Caco-2 (cell line): ENCODE measurements at regions not wholly inside any gene's neighbourhood (a gene's known extent, or its start where the extent isn't known, plus 50 kb on each side); places are given as distances from the start of the nearest gene placed in this dataset.
"Not testable (repeated sequence)": the region's sequence is repeated elsewhere in the genome, so short reads cannot be mapped to it uniquely, and the experiment has no call there.

Experiments
- BruUV-seq: library from RNA; stranded (reverse); fragments of 400-500 nt; replicated peaks from 2 replicates; lab custom pipeline; 2021; lab: Mats Ljungman, UMichigan
- CTCF ChIA-PET: fragments of 300-600 bp; sonication (Branson Sonifier 250); formaldehyde crosslinking; loops from one replicate; lab custom pipeline; 2022; ENCODE audit warnings: antibody characterized with exemption; lab: Charles Lee
- POLR2A ChIA-PET: fragments of 300-600 bp; sonication (Branson Sonifier 250); formaldehyde crosslinking; loops from one replicate; lab custom pipeline; 2022; ENCODE audit warnings: antibody characterized with exemption; lab: Charles Lee
- DNase-seq, 2 experiments: peaks; one replicate each; pipeline versions ENCODE4 v3.0.0 to v3.0.0-alpha.2; 2020 to 2022
- H3K27me3 ChIP-seq: replicated peaks from 2 replicates; pipeline ENCODE4 v1.6.0; 2011; ENCODE audit warnings: low read length; ENCODE audit not compliant: control insufficient read depth, insufficient read depth
- H3K36me3 ChIP-seq: 2 replicates; pipeline ENCODE4 v1.5.1; 2011; ENCODE audit warnings: low read length; ENCODE audit not compliant: control insufficient read depth, insufficient read depth
- H3K4me1 ChIP-seq: fragments of 250-450 bp; sonication (Bioruptor Pico); 2 replicates; pipeline ENCODE4 v1.5.1; 2020; ENCODE audit warnings: mild to moderate bottlenecking
- H3K4me3 ChIP-seq: 2 replicates; pipeline ENCODE4 v1.5.1; 2011; ENCODE audit warnings: low read depth, mild to moderate bottlenecking, control low read depth, low read length
- H3K9me3 ChIP-seq: fragments of 250-450 bp; sonication (Bioruptor Pico); 2 replicates; pipeline ENCODE4 v1.5.1; 2020; ENCODE audit warnings: mild to moderate bottlenecking, moderate library complexity
- H3K27ac Mint-ChIP-seq: one replicate; pipeline ENCODE4 v1.8.0; 2022; ENCODE audit warnings: mixed read lengths; ENCODE audit not compliant: unreplicated experiment
- H3K27me3 Mint-ChIP-seq: one replicate; pipeline ENCODE4 v1.8.0; 2022; ENCODE audit warnings: mixed read lengths; ENCODE audit not compliant: insufficient read depth, unreplicated experiment
- H3K36me3 Mint-ChIP-seq: one replicate; pipeline ENCODE4 v1.8.0; 2022; ENCODE audit warnings: mild to moderate bottlenecking, mixed read lengths; ENCODE audit not compliant: insufficient read depth, unreplicated experiment
- H3K4me1 Mint-ChIP-seq: one replicate; pipeline ENCODE4 v1.8.0; 2022; ENCODE audit warnings: low read depth, mixed read lengths; ENCODE audit not compliant: unreplicated experiment
- H3K4me3 Mint-ChIP-seq: one replicate; pipeline ENCODE4 v1.8.0; 2022; ENCODE audit warnings: mild to moderate bottlenecking, moderate library complexity, mixed read lengths; ENCODE audit not compliant: unreplicated experiment
- H3K9me3 Mint-ChIP-seq: one replicate; pipeline ENCODE4 v1.8.0; 2022; ENCODE audit warnings: mixed read lengths; ENCODE audit not compliant: unreplicated experiment
- CTCF ChIP-seq, 2 experiments: fragments of 200-600 bp in 1 of 2; IDR thresholded peaks; 1 replicate in 1 of 2; 2 replicates in 1 of 2; pipeline versions ENCODE4 v1.5.1 to v1.8.0; 2011 to 2022; ENCODE audit warnings: antibody characterized with exemption in 1 of 2, control low read depth in 1 of 2, inconsistent platforms in 1 of 2, low read depth in 1 of 2, low read length in 1 of 2, mild to moderate bottlenecking in 1 of 2, moderate library complexity in 1 of 2; ENCODE audit not compliant: insufficient read depth in 1 of 2, severe bottlenecking in 1 of 2, unreplicated experiment in 1 of 2
- intact Hi-C: fragments of 100-400 bp; cut with micrococcal nuclease; formaldehyde crosslinking; loops from one replicate; pipeline ENCODE4 v1.10.0; 2022; ENCODE audit not compliant: unreplicated experiment

GRCh38 chr6:103507052-103507451 lies 1352.7 kb downstream of the HACE1 start:
- POLR2A ChIA-PET, result no interaction called here
- Histone ChIP-seq H3K9me3 (no peaks in the 10 kb centered on the region), H3K36me3 (no peaks in the 10 kb centered on the region), H3K4me3 (no peak overlapping the region), H3K4me1 (no peaks in the 10 kb centered on the region), H3K27me3 (no peaks in the 10 kb centered on the region)
- DNase-seq, result no peak
- Mint-ChIP-seq H3K4me1 (no peaks in the 10 kb centered on the region), H3K9me3 (no peaks in the 10 kb centered on the region), H3K4me3 (no peak overlapping the region), H3K27me3 (no peaks in the 10 kb centered on the region), H3K36me3 (no peaks in the 10 kb centered on the region), H3K27ac (no peak overlapping the region)
- intact Hi-C loops, result no loop called here
- BruUV-seq, result no TSS peak
- CTCF ChIA-PET, result no interaction called here
- no peak for TF ChIP-seq CTCF (IDR thresholded peaks at IDR 0.05; ENCODE audit: insufficient read depth in 1 of 2, low read depth in 1 of 2, low read length in 1 of 2, severe bottlenecking in 1 of 2, unreplicated experiment in 1 of 2)

GRCh38 chr6:103505155-103505518 lies 1354.6 kb downstream of the HACE1 start:
- H3K4me1 Mint-ChIP-seq, result no peaks in the 10 kb centered on the region
- H3K27ac Mint-ChIP-seq, result no peak overlapping the region
- POLR2A ChIA-PET, result no interaction called here
- H3K4me3 Mint-ChIP-seq, result no peak overlapping the region
- DNase-seq, result no peak
- intact Hi-C loops, result no loop called here
- H3K27me3 Mint-ChIP-seq, result no peaks in the 10 kb centered on the region
- Histone ChIP-seq H3K36me3 (no peaks in the 10 kb centered on the region), H3K27me3 (no peaks in the 10 kb centered on the region), H3K4me3 (no peak overlapping the region), H3K9me3 (no peaks in the 10 kb centered on the region), H3K4me1 (no peaks in the 10 kb centered on the region)
- TF ChIP-seq CTCF (IDR thresholded peaks at IDR 0.05; ENCODE audit: insufficient read depth in 1 of 2, low read depth in 1 of 2, low read length in 1 of 2, severe bottlenecking in 1 of 2, unreplicated experiment in 1 of 2), result no peak
- no peaks in the 10 kb centered on the region for H3K36me3 Mint-ChIP-seq
- CTCF ChIA-PET, result no interaction called here
- no TSS peak for BruUV-seq
- no peaks in the 10 kb centered on the region for H3K9me3 Mint-ChIP-seq

- POLR2A ChIA-PET, result no interaction called here
- H3K36me3 Mint-ChIP-seq, result no peaks in the 10 kb centered on the region
- no peak overlapping the region for H3K27ac Mint-ChIP-seq
- H3K4me3 Mint-ChIP-seq, result no peak overlapping the region
- no peaks in the 10 kb centered on the region for H3K27me3 Mint-ChIP-seq
- H3K9me3 ChIP-seq, result no peaks in the 10 kb centered on the region
- TF ChIP-seq CTCF (IDR thresholded peaks at IDR 0.05; ENCODE audit: insufficient read depth in 1 of 2, low read depth in 1 of 2, low read length in 1 of 2, severe bottlenecking in 1 of 2, unreplicated experiment in 1 of 2), result no peak
- H3K36me3 ChIP-seq, result no peaks in the 10 kb centered on the region
- H3K4me1 ChIP-seq, result no peaks in the 10 kb centered on the region
- no peak overlapping the region for H3K4me3 ChIP-seq
- intact Hi-C loops, result no loop called here
- no peaks in the 10 kb centered on the region for H3K27me3 ChIP-seq
- no TSS peak for BruUV-seq
- no peaks in the 10 kb centered on the region for H3K9me3 Mint-ChIP-seq
- CTCF ChIA-PET, result no interaction called here
- DNase-seq, result no peak
- no peaks in the 10 kb centered on the region for H3K4me1 Mint-ChIP-seq
Measured at GRCh38 chr6:103504501-103505154, 1355.1 kb downstream of the HACE1 start.

- DNase-seq, CTCF ChIA-PET, H3K4me1 Mint-ChIP-seq, H3K27me3 Mint-ChIP-seq, H3K9me3 ChIP-seq, H3K36me3 ChIP-seq, H3K27me3 ChIP-seq, intact Hi-C loops, POLR2A ChIA-PET, H3K9me3 Mint-ChIP-seq, H3K4me3 ChIP-seq, BruUV-seq, H3K4me1 ChIP-seq, H3K27ac Mint-ChIP-seq, H3K4me3 Mint-ChIP-seq, H3K36me3 Mint-ChIP-seq: not testable (repeated sequence)
Measured at GRCh38 chr6:103496588-103496987, 1363.1 kb downstream of the HACE1 start.
